ENCODE measurements at regions not wholly inside any gene's neighbourhood (a gene's known extent, or its start where the extent isn't known, plus 50 kb on each side); places are given as distances from the start of the nearest gene placed in this dataset.

GRCh38 chr12:73947326-73948026 is 590.2 kb upstream of the ATXN7L3B start:
- TF ChIP-seq RFX5 (IDR thresholded peaks at IDR 0.05; ENCODE audit: borderline replicate concordance, low read depth, low read length): no peak
- no peak for TF ChIP-seq EZH2 (IDR thresholded peaks at IDR 0.05; ENCODE audit: low read depth, low read length, severe bottlenecking)
- TF ChIP-seq SP1 (IDR thresholded peaks at IDR 0.05; ENCODE audit: low read depth, low read length): no peak
- no peak for TF ChIP-seq EP300 (IDR thresholded peaks at IDR 0.05; ENCODE audit: borderline replicate concordance in 1 of 2, low read depth in 2 of 2, low read length in 2 of 2)
- TF ChIP-seq GABPA (IDR thresholded peaks at IDR 0.05; ENCODE audit: borderline replicate concordance, insufficient read depth, low read length): no peak
- no peak for TF ChIP-seq POLR2A (IDR thresholded peaks at IDR 0.05; ENCODE audit: control extremely low read depth in 1 of 2, low read depth in 2 of 2, low read length in 2 of 2)
- no peak for TF ChIP-seq TAF7 (optimal IDR thresholded peaks at IDR 0.05; ENCODE audit: borderline replicate concordance, low read depth, low read length)
- TF ChIP-seq SIN3A (conservative IDR thresholded peaks at IDR 0.05 in 1 of 2, IDR thresholded peaks at IDR 0.05 in 1 of 2; ENCODE audit: low read depth in 1 of 2, low read length in 2 of 2): no peak
- no peak for TF ChIP-seq MAX (IDR thresholded peaks at IDR 0.05)
- no peak for TF ChIP-seq CTCF (IDR thresholded peaks at IDR 0.05; ENCODE audit: control extremely low read depth in 1 of 3, insufficient read depth in 1 of 3, low read depth in 1 of 3, low read length in 3 of 3)
- no peak for TF ChIP-seq CEBPB (IDR thresholded peaks at IDR 0.05; ENCODE audit: low read depth, low read length)
- no peak for TF ChIP-seq USF2 (IDR thresholded peaks at IDR 0.05; ENCODE audit: low read length)
- no peak for TF ChIP-seq MAFK (IDR thresholded peaks at IDR 0.05; ENCODE audit: low read depth, low read length)

Measured in H1 (cell line).